ENCODE measurements at regions not wholly inside any gene's neighbourhood (a gene's known extent, or its start where the extent isn't known, plus 50 kb on each side); places are given as distances from the start of the nearest gene placed in this dataset.

- Mint-ChIP-seq H3K9me3 (peaks cover 11% of the 10 kb centered on the region), H3K4me1 (ENCODE audit: unreplicated experiment) (peaks cover 1% of the 10 kb centered on the region), H3K4me3 (no peak overlapping the region), H3K27ac (no peak overlapping the region), H3K27me3 (no peaks in the 10 kb centered on the region), H3K36me3 (no peaks in the 10 kb centered on the region)
- TF ChIP-seq, protein P1, sequence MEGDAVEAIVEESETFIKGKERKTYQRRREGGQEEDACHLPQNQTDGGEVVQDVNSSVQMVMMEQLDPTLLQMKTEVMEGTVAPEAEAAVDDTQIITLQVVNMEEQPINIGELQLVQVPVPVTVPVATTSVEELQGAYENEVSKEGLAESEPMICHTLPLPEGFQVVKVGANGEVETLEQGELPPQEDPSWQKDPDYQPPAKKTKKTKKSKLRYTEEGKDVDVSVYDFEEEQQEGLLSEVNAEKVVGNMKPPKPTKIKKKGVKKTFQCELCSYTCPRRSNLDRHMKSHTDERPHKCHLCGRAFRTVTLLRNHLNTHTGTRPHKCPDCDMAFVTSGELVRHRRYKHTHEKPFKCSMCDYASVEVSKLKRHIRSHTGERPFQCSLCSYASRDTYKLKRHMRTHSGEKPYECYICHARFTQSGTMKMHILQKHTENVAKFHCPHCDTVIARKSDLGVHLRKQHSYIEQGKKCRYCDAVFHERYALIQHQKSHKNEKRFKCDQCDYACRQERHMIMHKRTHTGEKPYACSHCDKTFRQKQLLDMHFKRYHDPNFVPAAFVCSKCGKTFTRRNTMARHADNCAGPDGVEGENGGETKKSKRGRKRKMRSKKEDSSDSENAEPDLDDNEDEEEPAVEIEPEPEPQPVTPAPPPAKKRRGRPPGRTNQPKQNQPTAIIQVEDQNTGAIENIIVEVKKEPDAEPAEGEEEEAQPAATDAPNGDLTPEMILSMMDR (conservative IDR thresholded peaks at IDR 0.05), result no peak
- no peak for DNase-seq (ENCODE audit: extremely low spot score, unreplicated experiment)
These were observed 149.1 kb downstream of the BMP4 start for GRCh38 chr14:53807542-53807941.

DNA sequence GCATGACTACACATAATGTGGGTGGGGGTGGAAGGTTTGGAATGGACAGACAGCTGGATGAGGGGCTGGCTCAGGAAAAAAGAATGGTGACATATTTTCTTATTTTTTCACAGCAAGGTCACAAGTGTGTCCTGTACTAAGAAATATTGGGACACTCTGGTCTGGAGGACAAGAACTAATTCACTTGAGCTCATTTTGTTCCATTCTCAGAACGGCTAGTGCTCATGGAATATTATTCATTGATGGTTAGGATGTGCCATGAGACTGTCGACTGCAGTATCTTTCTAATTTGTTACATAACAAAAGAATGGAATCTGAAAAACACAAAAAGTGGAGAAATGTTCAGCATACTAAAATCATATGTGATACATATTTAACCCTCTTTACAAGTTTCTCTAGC is 149.5 kb downstream of the BMP4 start:
- Mint-ChIP-seq H3K27ac (no peak overlapping the region), H3K4me1 (ENCODE audit: unreplicated experiment) (no peaks in the 10 kb centered on the region), H3K27me3 (no peaks in the 10 kb centered on the region), H3K36me3 (no peaks in the 10 kb centered on the region), H3K4me3 (no peak overlapping the region), H3K9me3 (peaks cover 11% of the 10 kb centered on the region)
- no peak for DNase-seq (ENCODE audit: extremely low spot score, unreplicated experiment)
- TF ChIP-seq, protein P1 (conservative IDR thresholded peaks at IDR 0.05), result no peak

DNA sequence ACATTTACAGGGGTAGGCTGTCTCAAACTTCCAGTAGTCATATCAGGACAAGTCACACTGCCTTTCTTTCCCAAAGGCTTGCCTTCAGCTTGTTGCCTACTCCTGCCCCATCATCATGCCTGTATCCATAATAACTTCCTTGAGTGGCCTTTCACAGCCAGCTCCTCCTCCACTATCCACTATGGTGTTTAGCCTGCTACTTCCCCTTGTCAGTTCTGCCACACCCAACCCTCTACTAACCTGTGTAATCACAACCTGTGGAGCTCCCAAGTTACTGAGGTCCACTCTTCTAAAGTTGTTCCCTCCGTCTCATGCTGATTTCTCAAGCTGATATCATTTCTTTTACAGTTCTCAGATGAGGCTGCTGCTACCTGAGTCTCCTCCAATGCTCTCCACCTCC is 159.9 kb downstream of the BMP4 start:
- TF ChIP-seq, protein P1 (conservative IDR thresholded peaks at IDR 0.05), result no peak
- peaks cover 6% of the 10 kb centered on the region for H3K9me3 Mint-ChIP-seq
- peaks cover 3% of the 10 kb centered on the region for H3K27me3 Mint-ChIP-seq
- no peaks in the 10 kb centered on the region for H3K36me3 Mint-ChIP-seq
- DNase-seq (ENCODE audit: extremely low spot score, unreplicated experiment), result no peak
- H3K4me1 Mint-ChIP-seq (ENCODE audit: unreplicated experiment), result no peaks in the 10 kb centered on the region
- H3K27ac Mint-ChIP-seq, result no peak overlapping the region
- no peak overlapping the region for H3K4me3 Mint-ChIP-seq

GRCh38 chr14:53793790-53794505 is 162.7 kb downstream of the BMP4 start:
- Mint-ChIP-seq H3K9me3 (no peaks in the 10 kb centered on the region), H3K36me3 (no peaks in the 10 kb centered on the region), H3K27me3 (no peaks in the 10 kb centered on the region), H3K27ac (no peak overlapping the region), H3K4me1 (ENCODE audit: unreplicated experiment) (no peaks in the 10 kb centered on the region), H3K4me3 (no peak overlapping the region)
- no peak for DNase-seq (ENCODE audit: extremely low spot score, unreplicated experiment)
- TF ChIP-seq, protein P1 (conservative IDR thresholded peaks at IDR 0.05), result no peak

DNA sequence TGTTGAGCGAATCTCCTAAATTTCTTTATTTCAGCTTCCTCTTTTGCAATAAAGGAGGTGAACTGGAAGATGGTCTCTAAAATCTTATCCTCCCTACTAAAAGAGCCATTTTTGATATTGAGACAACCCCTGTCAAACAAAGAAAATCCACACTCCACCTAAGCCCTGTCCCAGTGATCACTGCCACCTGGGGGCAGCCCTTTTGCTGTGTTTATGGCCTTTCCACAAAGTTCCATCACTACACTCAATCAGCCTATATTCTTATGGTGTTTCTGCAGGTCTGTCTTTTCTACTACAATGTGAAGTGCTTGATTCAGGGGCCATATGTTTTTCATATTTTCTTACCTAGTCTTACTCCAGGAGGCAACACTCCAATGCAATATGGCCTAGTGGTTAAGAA is 163.7 kb downstream of the BMP4 start:
- TF ChIP-seq, protein P1 (conservative IDR thresholded peaks at IDR 0.05), result no peak
- Mint-ChIP-seq H3K4me1 (ENCODE audit: unreplicated experiment) (no peaks in the 10 kb centered on the region), H3K36me3 (no peaks in the 10 kb centered on the region), H3K27me3 (no peaks in the 10 kb centered on the region), H3K4me3 (no peak overlapping the region), H3K27ac (no peak overlapping the region), H3K9me3 (no peaks in the 10 kb centered on the region)
- DNase-seq (ENCODE audit: extremely low spot score, unreplicated experiment), result no peak
